ENCODE measurements at regions not wholly inside any gene's neighbourhood (a gene's known extent, or its start where the extent isn't known, plus 50 kb on each side); places are given as distances from the start of the nearest gene placed in this dataset.

- no peak for DNase-seq
These were observed 529.7 kb downstream of the FBXO15 start for GRCh38 chr18:73617981-73618380.

GRCh38 chr18:73615506-73615905 lies 532.1 kb downstream of the FBXO15 start:
- DNase-seq, result no peak

- DNase-seq, result no peak
These were observed 532.8 kb downstream of the FBXO15 start for GRCh38 chr18:73614812-73615211.

- DNase-seq, result no peak
These were observed 533.8 kb downstream of the FBXO15 start for GRCh38 chr18:73613706-73614340.

GRCh38 chr18:73597832-73598615 lies 549.6 kb downstream of the FBXO15 start:
- DNase-seq, result no peak

- DNase-seq, result no peak
These were observed 552.9 kb downstream of the FBXO15 start for GRCh38 chr18:73594749-73595148.

GRCh38 chr18:73593207-73593606 lies 554.4 kb downstream of the FBXO15 start:
- DNase-seq, result no peak

GRCh38 chr18:73590950-73591349 lies 556.7 kb downstream of the FBXO15 start:
- DNase-seq, result no peak

GRCh38 chr18:73579698-73580097 lies 567.9 kb downstream of the FBXO15 start:
- no peak for DNase-seq

GRCh38 chr18:73577365-73577764 lies 570.3 kb downstream of the FBXO15 start:
- no peak for DNase-seq

- DNase-seq, result no peak
These were observed 583.6 kb downstream of the FBXO15 start for GRCh38 chr18:73563901-73564472.

GRCh38 chr18:73563345-73563744 lies 584.3 kb downstream of the FBXO15 start:
- no peak for DNase-seq

- DNase-seq, result no peak
These were observed 590.7 kb downstream of the FBXO15 start for GRCh38 chr18:73556904-73557303.

GRCh38 chr18:73552171-73552570 lies 595.5 kb downstream of the FBXO15 start:
- DNase-seq, result no peak

GRCh38 chr18:73551211-73551610 lies 596.4 kb downstream of the FBXO15 start:
- no peak for DNase-seq

- no peak for DNase-seq
These were observed 598.4 kb downstream of the FBXO15 start for GRCh38 chr18:73549236-73549635.

GRCh38 chr18:73545472-73545871 lies 602.2 kb downstream of the FBXO15 start:
- DNase-seq, result no peak

- no peak for DNase-seq
These were observed 603.0 kb downstream of the FBXO15 start for GRCh38 chr18:73544617-73545016.

- DNase-seq, result no peak
These were observed 603.6 kb downstream of the FBXO15 start for GRCh38 chr18:73544032-73544431.

- DNase-seq, result no peak
These were observed 611.6 kb downstream of the FBXO15 start for GRCh38 chr18:73535990-73536389.

- no peak for DNase-seq
These were observed 612.4 kb downstream of the FBXO15 start for GRCh38 chr18:73535189-73535588.

GRCh38 chr18:73531601-73532000 lies 616.0 kb downstream of the FBXO15 start:
- no peak for DNase-seq

- no peak for DNase-seq
These were observed 619.6 kb downstream of the FBXO15 start for GRCh38 chr18:73528066-73528465.

- DNase-seq, result no peak
These were observed 627.4 kb downstream of the FBXO15 start for GRCh38 chr18:73520229-73520628.
